ENCODE measurements at regions not wholly inside any gene's neighbourhood (a gene's known extent, or its start where the extent isn't known, plus 50 kb on each side); places are given as distances from the start of the nearest gene placed in this dataset.
A peak's percentile ranks its signal among the peaks of the same experiment; 100 is the strongest.

DNA sequence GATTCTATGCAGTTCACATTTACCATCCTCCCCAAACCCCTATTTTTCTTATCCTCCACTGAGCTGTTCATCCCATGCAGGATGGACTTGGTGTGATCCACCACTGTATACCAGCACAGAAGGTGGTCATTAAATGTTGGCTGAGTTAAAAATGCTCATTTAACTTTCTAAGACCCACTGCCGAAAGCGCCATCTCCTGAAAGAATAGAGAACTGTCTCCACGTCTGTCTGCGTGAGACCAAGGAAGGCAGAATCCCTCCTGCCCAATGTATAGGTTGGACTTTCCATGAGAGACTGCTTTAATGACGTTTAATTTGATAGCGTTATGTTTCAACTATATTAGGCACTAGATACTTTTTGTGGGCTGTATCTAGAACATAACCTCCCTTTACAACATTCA is 124.3 kb downstream of the GPAM start:
- Histone ChIP-seq H3K4me1 (ENCODE audit: control insufficient read depth, insufficient read depth, low read length) (no peaks in the 10 kb centered on the region), H3K9me3 (ENCODE audit: control insufficient read depth, insufficient read depth, low read depth, low read length) (no peaks in the 10 kb centered on the region), H3K36me3 (ENCODE audit: control insufficient read depth in 2 of 2, insufficient read depth in 1 of 2, low read length in 2 of 2) (no peaks in the 10 kb centered on the region), H3K27ac (ENCODE audit: extremely low read depth, low read depth, low read length) (no peak overlapping the region), H3K4me3 (ENCODE audit: low read depth, low read length) (no peak overlapping the region)
- CTCF ChIA-PET, result no interaction called here
- POLR2A ChIA-PET, result no interaction called here
- no peak for TF ChIP-seq ZNF146 (tag by site-specific recombination; IDR thresholded peaks at IDR 0.05)

DNA sequence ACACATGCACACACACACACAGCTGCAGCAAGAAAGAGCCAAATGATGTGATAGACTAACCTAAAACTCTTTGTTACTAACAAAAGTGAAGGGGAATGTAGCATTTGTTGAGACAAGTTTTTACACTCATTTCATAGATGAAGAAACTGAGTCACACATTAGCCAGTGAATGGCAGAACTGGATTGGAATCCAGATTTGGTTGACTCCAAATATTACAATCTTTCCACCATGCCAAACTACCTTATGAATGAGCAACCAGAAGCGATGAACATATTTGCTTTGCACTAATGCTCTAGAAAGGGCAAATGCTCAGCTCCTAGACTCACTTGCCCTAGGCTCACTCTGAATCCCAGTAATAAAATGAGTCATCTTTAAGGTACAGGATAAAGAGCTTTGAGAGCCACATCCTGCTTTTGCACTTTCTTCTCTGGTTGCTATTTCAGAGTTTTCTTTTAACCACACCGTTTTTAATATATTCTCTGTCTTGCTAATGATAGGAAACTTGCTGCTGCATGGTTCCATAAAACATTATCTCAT is 111.9 kb downstream of the GPAM start:
- ChIA-PET POLR2A (no interaction called here), CTCF (interaction anchor here (0.6 kb wide), 1 partner anchor 10 kb away, joined by 3 read pairs; no protein-coding TSS in a partner anchor)
- no peaks in the 10 kb centered on the region for H3K4me1 ChIP-seq (ENCODE audit: control insufficient read depth, insufficient read depth, low read length)
- H3K36me3 ChIP-seq (ENCODE audit: control insufficient read depth in 2 of 2, insufficient read depth in 1 of 2, low read length in 2 of 2), result no peaks in the 10 kb centered on the region
- no peaks in the 10 kb centered on the region for H3K9me3 ChIP-seq (ENCODE audit: control insufficient read depth, insufficient read depth, low read depth, low read length)
- H3K27ac ChIP-seq (ENCODE audit: extremely low read depth, low read depth, low read length), result no peak overlapping the region
- H3K4me3 ChIP-seq (ENCODE audit: low read depth, low read length), result no peak overlapping the region
- TF ChIP-seq GLI4 (tag by site-specific recombination; IDR thresholded peaks at IDR 0.05) (no peak), SP2 (tag by site-specific recombination; IDR thresholded peaks at IDR 0.05) (no peak)

DNA sequence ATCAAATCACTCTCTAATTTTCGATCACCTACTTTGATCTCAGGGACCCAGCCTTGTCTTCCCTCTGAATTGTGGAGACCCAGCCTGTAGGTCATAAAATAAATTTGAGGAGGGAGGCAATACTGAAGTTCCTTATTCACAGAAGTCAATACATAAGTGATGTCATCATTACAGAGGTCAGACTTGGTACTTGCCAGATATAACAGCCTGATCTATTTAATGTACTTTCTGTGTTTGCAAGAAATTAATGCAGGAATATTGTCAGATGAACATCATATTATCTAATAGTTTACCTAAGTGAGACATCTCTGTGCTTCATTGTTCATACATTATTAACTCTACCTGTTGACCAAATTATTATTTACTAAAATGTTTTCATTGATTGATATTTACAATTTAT is 105.6 kb downstream of the GPAM start:
- Histone ChIP-seq H3K27ac (ENCODE audit: extremely low read depth, low read depth, low read length) (no peak overlapping the region), H3K4me1 (ENCODE audit: control insufficient read depth, insufficient read depth, low read length) (peaks cover 3% of the 10 kb centered on the region; the same call in 1 of the 2 replicates), H3K9me3 (ENCODE audit: control insufficient read depth, insufficient read depth, low read depth, low read length) (no peaks in the 10 kb centered on the region), H3K4me3 (ENCODE audit: low read depth, low read length) (no peak overlapping the region), H3K36me3 (ENCODE audit: control insufficient read depth in 2 of 2, insufficient read depth in 1 of 2, low read length in 2 of 2) (no peaks in the 10 kb centered on the region)
- CTCF ChIA-PET, result interaction anchor here (1.0 kb wide), 1 partner anchor 36 kb away, joined by 3 read pairs; no protein-coding TSS in a partner anchor
- TF ChIP-seq ZNF133 (tag by site-specific recombination; IDR thresholded peaks at IDR 0.05), result no peak
- TF ChIP-seq MZF1 (tag by site-specific recombination; IDR thresholded peaks at IDR 0.05; ENCODE audit: borderline replicate concordance), result no peak
- TF ChIP-seq, protein P1, sequence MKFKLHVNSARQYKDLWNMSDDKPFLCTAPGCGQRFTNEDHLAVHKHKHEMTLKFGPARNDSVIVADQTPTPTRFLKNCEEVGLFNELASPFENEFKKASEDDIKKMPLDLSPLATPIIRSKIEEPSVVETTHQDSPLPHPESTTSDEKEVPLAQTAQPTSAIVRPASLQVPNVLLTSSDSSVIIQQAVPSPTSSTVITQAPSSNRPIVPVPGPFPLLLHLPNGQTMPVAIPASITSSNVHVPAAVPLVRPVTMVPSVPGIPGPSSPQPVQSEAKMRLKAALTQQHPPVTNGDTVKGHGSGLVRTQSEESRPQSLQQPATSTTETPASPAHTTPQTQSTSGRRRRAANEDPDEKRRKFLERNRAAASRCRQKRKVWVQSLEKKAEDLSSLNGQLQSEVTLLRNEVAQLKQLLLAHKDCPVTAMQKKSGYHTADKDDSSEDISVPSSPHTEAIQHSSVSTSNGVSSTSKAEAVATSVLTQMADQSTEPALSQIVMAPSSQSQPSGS (tag by site-specific recombination; IDR thresholded peaks at IDR 0.05; ENCODE audit: low read depth), result peak; percentile 62
- no peak for TF ChIP-seq ZNF792 (tag by site-specific recombination; IDR thresholded peaks at IDR 0.05)
- no peak for TF ChIP-seq ZNF266 (tag by site-specific recombination; IDR thresholded peaks at IDR 0.05; ENCODE audit: low read depth)
- POLR2A ChIA-PET, result no interaction called here

DNA sequence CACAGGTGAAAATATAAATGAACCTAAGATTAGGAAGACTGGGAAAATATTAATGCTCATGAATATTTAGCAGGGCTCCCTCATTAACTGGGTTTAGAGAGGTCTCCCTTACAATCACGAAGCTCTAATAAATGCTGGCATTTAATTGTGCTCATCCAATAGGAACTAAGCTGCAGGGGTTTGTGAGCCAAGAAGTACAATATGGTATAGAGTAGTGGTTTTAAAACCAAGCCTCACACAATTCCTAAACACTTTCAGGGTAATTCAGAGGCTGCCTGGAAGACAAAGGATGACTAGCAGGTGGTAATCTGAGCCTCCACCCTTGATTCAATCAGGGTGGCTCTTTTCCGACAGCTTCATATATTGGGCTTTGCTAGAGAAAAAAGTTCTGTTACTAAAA is 103.3 kb downstream of the GPAM start:
- H3K27ac ChIP-seq (ENCODE audit: extremely low read depth, low read depth, low read length), result no peak overlapping the region
- H3K4me1 ChIP-seq (ENCODE audit: control insufficient read depth, insufficient read depth, low read length), result peaks cover 8% of the 10 kb centered on the region; the same call in 1 of the 2 replicates
- no peaks in the 10 kb centered on the region for H3K36me3 ChIP-seq (ENCODE audit: control insufficient read depth in 2 of 2, insufficient read depth in 1 of 2, low read length in 2 of 2)
- no peaks in the 10 kb centered on the region for H3K9me3 ChIP-seq (ENCODE audit: control insufficient read depth, insufficient read depth, low read depth, low read length)
- ChIA-PET CTCF (interaction anchor here (1.1 kb wide), 1 partner anchor 57 kb away, joined by 5 read pairs; no protein-coding TSS in a partner anchor), POLR2A (no interaction called here)
- no peak for TF ChIP-seq KLF7 (tag by site-specific recombination; IDR thresholded peaks at IDR 0.05; ENCODE audit: borderline replicate concordance)
- no peak for TF ChIP-seq ZBTB21 (tag by site-specific recombination; IDR thresholded peaks at IDR 0.05)
- TF ChIP-seq ZBTB8A (tag by site-specific recombination; IDR thresholded peaks at IDR 0.05), result no peak
- TF ChIP-seq, protein P2, sequence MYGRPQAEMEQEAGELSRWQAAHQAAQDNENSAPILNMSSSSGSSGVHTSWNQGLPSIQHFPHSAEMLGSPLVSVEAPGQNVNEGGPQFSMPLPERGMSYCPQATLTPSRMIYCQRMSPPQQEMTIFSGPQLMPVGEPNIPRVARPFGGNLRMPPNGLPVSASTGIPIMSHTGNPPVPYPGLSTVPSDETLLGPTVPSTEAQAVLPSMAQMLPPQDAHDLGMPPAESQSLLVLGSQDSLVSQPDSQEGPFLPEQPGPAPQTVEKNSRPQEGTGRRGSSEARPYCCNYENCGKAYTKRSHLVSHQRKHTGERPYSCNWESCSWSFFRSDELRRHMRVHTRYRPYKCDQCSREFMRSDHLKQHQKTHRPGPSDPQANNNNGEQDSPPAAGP (tag by site-specific recombination; IDR thresholded peaks at IDR 0.05), result no peak
- TF ChIP-seq KLF9 (tag by site-specific recombination; IDR thresholded peaks at IDR 0.05; ENCODE audit: low read depth), result no peak
- no peak overlapping the region for H3K4me3 ChIP-seq (ENCODE audit: low read depth, low read length)

All from HEK293 (cell line).